ENCODE measurements at regions not wholly inside any gene's neighbourhood (a gene's known extent, or its start where the extent isn't known, plus 50 kb on each side); places are given as distances from the start of the nearest gene placed in this dataset.

GRCh38 chr2:208620487-208620978 is 213.9 kb downstream of the PTH2R start:
- Histone ChIP-seq H3K27ac (no peak overlapping the region), H3K27me3 (no peaks in the 10 kb centered on the region), H3K4me1 (no peaks in the 10 kb centered on the region), H3K9me3 (no peaks in the 10 kb centered on the region), H3K4me3 (replicated peaks in 1 of 3) (no peak overlapping the region), H3K36me3 (no peaks in the 10 kb centered on the region)
- no peak for TF ChIP-seq POLR2A (IDR thresholded peaks at IDR 0.05)
- DNase-seq: no peak
- 61 to 65% methylated on average over 1 of the region's 1 CpG for WGBS, 2 donors
- intact Hi-C loops (cut with DNase I): no loop called here

- DNase-seq: no peak
- intact Hi-C loops (cut with DNase I): no loop called here
- 76 to 95% methylated on average over 2 of the region's 2 CpGs for WGBS, 2 donors
Observed at GRCh38 chr2:208627110-208627884, 220.7 kb downstream of the PTH2R start.

GRCh38 chr2:208627916-208628315 is 221.3 kb downstream of the PTH2R start:
- DNase-seq: no peak
- no peak overlapping the region for H3K4me3 ChIP-seq (replicated peaks in 1 of 3)
- H3K27me3 ChIP-seq: no peaks in the 10 kb centered on the region
- no peaks in the 10 kb centered on the region for H3K4me1 ChIP-seq
- WGBS, 2 donors: 75 to 77% methylated on average over 2 of the region's 2 CpGs
- intact Hi-C loops (cut with DNase I): no loop called here
- no peaks in the 10 kb centered on the region for H3K9me3 ChIP-seq
- no peak overlapping the region for H3K27ac ChIP-seq
- H3K36me3 ChIP-seq: no peaks in the 10 kb centered on the region
- TF ChIP-seq CTCF (IDR thresholded peaks at IDR 0.05) (no peak), POLR2A (IDR thresholded peaks at IDR 0.05) (no peak)

More at GRCh38 chr2:208627110-208627884, 220.7 kb downstream of the PTH2R start:
- no peaks in the 10 kb centered on the region for H3K4me1 ChIP-seq
- H3K4me3 ChIP-seq (replicated peaks in 1 of 3): no peak overlapping the region
- no peaks in the 10 kb centered on the region for H3K27me3 ChIP-seq
- TF ChIP-seq POLR2A (IDR thresholded peaks at IDR 0.05) (no peak), CTCF (IDR thresholded peaks at IDR 0.05) (no peak)
- H3K27ac ChIP-seq: no peak overlapping the region
- H3K9me3 ChIP-seq: no peaks in the 10 kb centered on the region
- H3K36me3 ChIP-seq: no peaks in the 10 kb centered on the region

GRCh38 chr2:208638059-208638458 is 231.5 kb downstream of the PTH2R start:
- no peak for TF ChIP-seq POLR2A (IDR thresholded peaks at IDR 0.05)
- no peak for TF ChIP-seq CTCF (IDR thresholded peaks at IDR 0.05)
- Histone ChIP-seq H3K27me3 (no peaks in the 10 kb centered on the region), H3K4me1 (no peaks in the 10 kb centered on the region), H3K4me3 (replicated peaks in 1 of 3) (no peak overlapping the region), H3K9me3 (no peaks in the 10 kb centered on the region), H3K27ac (no peak overlapping the region), H3K36me3 (no peaks in the 10 kb centered on the region)
- no peak for DNase-seq
- intact Hi-C loops (cut with DNase I): no loop called here

- H3K27me3 ChIP-seq: no peaks in the 10 kb centered on the region
- WGBS, 2 donors: 57 to 78% methylated on average over 2 of the region's 2 CpGs
- intact Hi-C loops (cut with DNase I): no loop called here
- TF ChIP-seq POLR2A (IDR thresholded peaks at IDR 0.05) (no peak), CTCF (IDR thresholded peaks at IDR 0.05) (no peak)
- DNase-seq: no peak
- H3K4me3 ChIP-seq (replicated peaks in 1 of 3): no peak overlapping the region
- H3K9me3 ChIP-seq: no peaks in the 10 kb centered on the region
- no peaks in the 10 kb centered on the region for H3K4me1 ChIP-seq
- H3K27ac ChIP-seq: no peak overlapping the region
- H3K36me3 ChIP-seq: no peaks in the 10 kb centered on the region
Observed at GRCh38 chr2:208642125-208642779, 235.7 kb downstream of the PTH2R start.
